ENCODE measurements at regions not wholly inside any gene's neighbourhood (a gene's known extent, or its start where the extent isn't known, plus 50 kb on each side); places are given as distances from the start of the nearest gene placed in this dataset.

DNA sequence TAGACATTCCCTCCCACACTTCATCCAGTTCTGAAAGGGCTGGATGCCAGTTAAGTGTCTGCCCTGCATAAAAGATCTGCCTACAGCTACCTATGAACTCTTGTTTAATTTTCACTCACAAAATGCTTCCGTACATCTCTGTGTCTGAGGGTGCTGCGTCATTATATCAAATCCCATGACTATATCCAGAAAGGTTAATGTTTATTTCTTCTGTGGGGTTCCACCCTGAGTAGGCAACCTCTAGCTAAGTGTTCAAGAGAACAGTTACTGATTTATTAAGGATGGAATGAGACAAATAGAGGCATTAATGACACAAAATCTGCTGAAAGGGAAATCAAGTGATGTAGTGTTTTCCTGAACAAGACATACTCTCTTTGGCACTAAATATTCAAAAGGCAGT lies 220.2 kb downstream of the MTHFS start:
- no peak for TF ChIP-seq CTCF (IDR thresholded peaks at IDR 0.05)

DNA sequence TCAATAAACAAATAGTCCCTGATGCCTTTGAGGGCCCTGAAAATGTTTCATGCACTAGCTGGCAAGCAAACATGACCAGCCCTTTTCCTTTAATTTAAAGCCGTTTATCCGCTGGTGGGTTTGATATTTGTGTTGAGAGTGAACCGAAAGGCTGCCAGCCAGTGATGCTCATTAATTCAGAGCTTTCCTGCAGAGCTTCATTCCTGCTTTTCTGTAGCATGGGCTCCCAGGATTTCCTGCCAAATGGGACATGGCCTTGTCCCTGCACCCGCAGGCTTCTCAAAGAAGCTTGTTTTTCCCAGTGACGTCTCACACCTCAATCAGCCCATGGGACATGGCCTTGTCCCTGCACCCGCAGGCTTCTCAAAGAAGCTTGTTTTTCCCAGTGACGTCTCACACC lies 219.6 kb downstream of the MTHFS start:
- TF ChIP-seq CTCF (IDR thresholded peaks at IDR 0.05): no peak

GRCh38 chr15:79678032-79678701 lies 218.6 kb downstream of the MTHFS start:
- TF ChIP-seq CTCF (IDR thresholded peaks at IDR 0.05): no peak

DNA sequence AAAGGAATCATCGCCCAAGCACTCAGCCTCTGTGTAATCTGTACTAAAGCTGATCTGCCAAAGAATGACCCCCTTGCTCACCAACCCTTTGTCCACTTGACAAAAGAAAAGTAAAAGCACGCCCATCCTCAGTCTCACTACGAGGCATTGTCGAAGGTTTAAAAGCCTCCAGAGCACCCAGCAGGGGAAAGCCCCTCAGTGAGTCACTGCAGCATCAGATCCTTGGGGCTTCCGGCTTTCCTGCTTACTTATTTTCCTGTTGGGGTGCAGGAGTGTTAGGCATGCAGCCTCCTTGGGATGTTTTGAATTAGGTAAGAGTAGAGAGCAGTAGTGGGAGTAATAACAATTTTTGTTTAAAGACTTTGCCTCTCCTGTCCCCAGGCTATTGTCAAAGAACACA lies 216.1 kb downstream of the MTHFS start:
- TF ChIP-seq CTCF (IDR thresholded peaks at IDR 0.05): no peak

DNA sequence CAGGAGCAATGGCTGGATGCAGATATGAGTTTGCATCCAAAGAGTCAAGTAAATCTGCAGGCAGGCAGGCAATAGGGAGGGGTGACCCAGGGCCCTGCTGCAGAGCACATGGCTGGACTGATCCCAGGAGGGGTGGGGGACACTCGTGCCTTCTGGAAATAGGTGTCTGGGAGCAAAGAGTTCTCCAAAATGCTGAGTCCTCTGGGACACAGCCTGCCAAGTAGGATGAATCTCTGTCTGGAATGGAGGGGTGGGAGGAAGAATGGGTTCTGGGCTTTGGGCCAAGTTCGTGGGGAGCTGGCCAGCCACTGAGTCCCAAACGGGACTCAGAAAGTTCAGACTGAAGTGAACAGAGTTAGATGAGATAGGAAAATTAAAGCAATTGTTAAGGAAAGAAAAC lies 214.5 kb downstream of the MTHFS start:
- no peak for TF ChIP-seq CTCF (IDR thresholded peaks at IDR 0.05)

- no peak for TF ChIP-seq CTCF (IDR thresholded peaks at IDR 0.05)
These were observed 213.9 kb downstream of the MTHFS start for GRCh38 chr15:79682851-79683288.

GRCh38 chr15:79689030-79689429 lies 207.8 kb downstream of the MTHFS start:
- no peak for TF ChIP-seq CTCF (IDR thresholded peaks at IDR 0.05)

- TF ChIP-seq CTCF (IDR thresholded peaks at IDR 0.05): no peak
These were observed 195.8 kb downstream of the MTHFS start for GRCh38 chr15:79700951-79701480.

Measured in LNCAP (cell line).